ENCODE measurements at regions not wholly inside any gene's neighbourhood (a gene's known extent, or its start where the extent isn't known, plus 50 kb on each side); places are given as distances from the start of the nearest gene placed in this dataset.

DNA sequence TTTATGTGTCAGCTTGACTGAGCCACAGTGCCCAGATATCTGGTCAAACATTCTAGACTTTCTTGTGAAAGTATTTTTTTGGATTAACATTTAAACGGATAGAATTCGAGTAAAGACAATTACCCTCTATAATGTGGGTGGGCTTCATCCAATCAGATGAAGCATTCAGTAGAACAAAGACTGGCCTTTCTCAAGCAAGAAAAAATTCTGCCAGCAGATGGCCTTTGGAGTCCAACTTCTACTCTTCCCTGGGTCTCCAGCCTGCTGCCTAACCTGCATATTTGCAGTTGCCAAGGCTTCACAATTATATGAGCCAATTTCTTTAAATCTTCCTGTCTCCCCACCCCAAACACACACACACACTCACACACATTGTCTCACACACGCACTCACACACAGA is 86.4 kb downstream of the MED10 start:
- TF ChIP-seq MXI1 (conservative IDR thresholded peaks at IDR 0.05; ENCODE audit: poor library complexity, severe bottlenecking) (no peak), EZH2 (IDR thresholded peaks at IDR 0.05; ENCODE audit: borderline replicate concordance, insufficient read depth, low read length, poor library complexity, severe bottlenecking) (no peak), RAD21 (conservative IDR thresholded peaks at IDR 0.05) (peak; percentile 55), TAF1 (IDR thresholded peaks at IDR 0.05; ENCODE audit: low read depth) (no peak), SMC3 (conservative IDR thresholded peaks at IDR 0.05; ENCODE audit: poor library complexity) (peak; percentile 59)
- TF ChIP-seq, protein P1, sequence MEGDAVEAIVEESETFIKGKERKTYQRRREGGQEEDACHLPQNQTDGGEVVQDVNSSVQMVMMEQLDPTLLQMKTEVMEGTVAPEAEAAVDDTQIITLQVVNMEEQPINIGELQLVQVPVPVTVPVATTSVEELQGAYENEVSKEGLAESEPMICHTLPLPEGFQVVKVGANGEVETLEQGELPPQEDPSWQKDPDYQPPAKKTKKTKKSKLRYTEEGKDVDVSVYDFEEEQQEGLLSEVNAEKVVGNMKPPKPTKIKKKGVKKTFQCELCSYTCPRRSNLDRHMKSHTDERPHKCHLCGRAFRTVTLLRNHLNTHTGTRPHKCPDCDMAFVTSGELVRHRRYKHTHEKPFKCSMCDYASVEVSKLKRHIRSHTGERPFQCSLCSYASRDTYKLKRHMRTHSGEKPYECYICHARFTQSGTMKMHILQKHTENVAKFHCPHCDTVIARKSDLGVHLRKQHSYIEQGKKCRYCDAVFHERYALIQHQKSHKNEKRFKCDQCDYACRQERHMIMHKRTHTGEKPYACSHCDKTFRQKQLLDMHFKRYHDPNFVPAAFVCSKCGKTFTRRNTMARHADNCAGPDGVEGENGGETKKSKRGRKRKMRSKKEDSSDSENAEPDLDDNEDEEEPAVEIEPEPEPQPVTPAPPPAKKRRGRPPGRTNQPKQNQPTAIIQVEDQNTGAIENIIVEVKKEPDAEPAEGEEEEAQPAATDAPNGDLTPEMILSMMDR (IDR thresholded peaks at IDR 0.05; ENCODE audit: poor library complexity, severe bottlenecking) = peak; percentile 53
- Histone ChIP-seq H3K36me3 (ENCODE audit: insufficient read depth, low read length) (no peaks in the 10 kb centered on the region), H3K79me2 (replicated peaks; ENCODE audit: insufficient read depth, low read length) (no peaks in the 10 kb centered on the region), H3K27ac (ENCODE audit: low read length) (no peak overlapping the region), H4K20me1 (ENCODE audit: insufficient read depth) (no peaks in the 10 kb centered on the region), H2AFZ (ENCODE audit: low read depth, low read length) (no peak overlapping the region), H3K9me3 (ENCODE audit: low read length) (no peaks in the 10 kb centered on the region), H3K9me2 (ENCODE audit: insufficient read depth, low read length) (no peaks in the 10 kb centered on the region), H3K9ac (ENCODE audit: low read length) (no peak overlapping the region), H3K4me3 (ENCODE audit: low read length) (no peak overlapping the region), H3K27me3 (ENCODE audit: insufficient read depth, low read depth, low read length) (no peaks in the 10 kb centered on the region), H3K4me2 (ENCODE audit: low read length) (no peak overlapping the region), H3F3A (ENCODE audit: insufficient read depth, low read length, poor library complexity, severe bottlenecking) (no peaks in the 10 kb centered on the region)

DNA sequence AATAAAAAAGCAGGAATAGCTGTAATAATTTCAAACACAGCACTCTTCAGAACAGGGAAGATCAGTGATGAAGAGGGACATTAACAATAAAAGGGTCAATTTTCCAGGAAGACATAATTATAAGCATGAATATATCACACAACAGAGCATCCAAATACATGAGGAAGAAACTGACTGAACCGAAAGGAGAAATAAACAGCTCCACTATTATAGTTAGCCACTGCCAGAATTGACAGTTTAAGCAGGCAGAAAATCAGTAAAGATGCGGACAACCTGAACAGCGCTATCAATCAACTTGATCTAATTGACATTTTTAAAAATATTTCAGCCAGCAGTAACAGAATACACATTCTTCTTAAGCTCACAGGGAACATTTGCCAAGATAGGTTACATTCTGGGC is 89.1 kb downstream of the MED10 start:
- no peak overlapping the region for H3K4me2 ChIP-seq (ENCODE audit: low read length)
- H3F3A ChIP-seq (ENCODE audit: insufficient read depth, low read length, poor library complexity, severe bottlenecking) = no peaks in the 10 kb centered on the region
- no peaks in the 10 kb centered on the region for H3K9me2 ChIP-seq (ENCODE audit: insufficient read depth, low read length)
- no peak overlapping the region for H3K4me3 ChIP-seq (ENCODE audit: low read length)
- H3K27me3 ChIP-seq (ENCODE audit: insufficient read depth, low read depth, low read length) = no peaks in the 10 kb centered on the region
- TF ChIP-seq RAD21 (conservative IDR thresholded peaks at IDR 0.05) (no peak), TAF1 (IDR thresholded peaks at IDR 0.05; ENCODE audit: low read depth) (no peak), EP300 (conservative IDR thresholded peaks at IDR 0.05; ENCODE audit: poor library complexity, severe bottlenecking) (peak; percentile 38), POLR2AphosphoS5 (IDR thresholded peaks at IDR 0.05) (no peak), MXI1 (conservative IDR thresholded peaks at IDR 0.05; ENCODE audit: poor library complexity, severe bottlenecking) (no peak), SMC3 (conservative IDR thresholded peaks at IDR 0.05; ENCODE audit: poor library complexity) (no peak), EZH2 (IDR thresholded peaks at IDR 0.05; ENCODE audit: borderline replicate concordance, insufficient read depth, low read length, poor library complexity, severe bottlenecking) (no peak)
- TF ChIP-seq, protein P1 (IDR thresholded peaks at IDR 0.05; ENCODE audit: poor library complexity, severe bottlenecking) = no peak
- TF ChIP-seq, protein P2, sequence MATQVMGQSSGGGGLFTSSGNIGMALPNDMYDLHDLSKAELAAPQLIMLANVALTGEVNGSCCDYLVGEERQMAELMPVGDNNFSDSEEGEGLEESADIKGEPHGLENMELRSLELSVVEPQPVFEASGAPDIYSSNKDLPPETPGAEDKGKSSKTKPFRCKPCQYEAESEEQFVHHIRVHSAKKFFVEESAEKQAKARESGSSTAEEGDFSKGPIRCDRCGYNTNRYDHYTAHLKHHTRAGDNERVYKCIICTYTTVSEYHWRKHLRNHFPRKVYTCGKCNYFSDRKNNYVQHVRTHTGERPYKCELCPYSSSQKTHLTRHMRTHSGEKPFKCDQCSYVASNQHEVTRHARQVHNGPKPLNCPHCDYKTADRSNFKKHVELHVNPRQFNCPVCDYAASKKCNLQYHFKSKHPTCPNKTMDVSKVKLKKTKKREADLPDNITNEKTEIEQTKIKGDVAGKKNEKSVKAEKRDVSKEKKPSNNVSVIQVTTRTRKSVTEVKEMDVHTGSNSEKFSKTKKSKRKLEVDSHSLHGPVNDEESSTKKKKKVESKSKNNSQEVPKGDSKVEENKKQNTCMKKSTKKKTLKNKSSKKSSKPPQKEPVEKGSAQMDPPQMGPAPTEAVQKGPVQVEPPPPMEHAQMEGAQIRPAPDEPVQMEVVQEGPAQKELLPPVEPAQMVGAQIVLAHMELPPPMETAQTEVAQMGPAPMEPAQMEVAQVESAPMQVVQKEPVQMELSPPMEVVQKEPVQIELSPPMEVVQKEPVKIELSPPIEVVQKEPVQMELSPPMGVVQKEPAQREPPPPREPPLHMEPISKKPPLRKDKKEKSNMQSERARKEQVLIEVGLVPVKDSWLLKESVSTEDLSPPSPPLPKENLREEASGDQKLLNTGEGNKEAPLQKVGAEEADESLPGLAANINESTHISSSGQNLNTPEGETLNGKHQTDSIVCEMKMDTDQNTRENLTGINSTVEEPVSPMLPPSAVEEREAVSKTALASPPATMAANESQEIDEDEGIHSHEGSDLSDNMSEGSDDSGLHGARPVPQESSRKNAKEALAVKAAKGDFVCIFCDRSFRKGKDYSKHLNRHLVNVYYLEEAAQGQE (IDR thresholded peaks at IDR 0.05; ENCODE audit: borderline replicate concordance) = no peak
- H3K9me3 ChIP-seq (ENCODE audit: low read length) = peaks cover 3% of the 10 kb centered on the region
- no peaks in the 10 kb centered on the region for H3K36me3 ChIP-seq (ENCODE audit: insufficient read depth, low read length)
- H3K27ac ChIP-seq (ENCODE audit: low read length) = no peak overlapping the region
- no peak overlapping the region for H2AFZ ChIP-seq (ENCODE audit: low read depth, low read length)
- no peaks in the 10 kb centered on the region for H3K79me2 ChIP-seq (replicated peaks; ENCODE audit: insufficient read depth, low read length)
- H4K20me1 ChIP-seq (ENCODE audit: insufficient read depth) = no peaks in the 10 kb centered on the region
- no peak overlapping the region for H3K9ac ChIP-seq (ENCODE audit: low read length)

Measured in neural cell (in vitro differentiated cells).